SK-N-SH (cell line): ENCODE measurements at regions not wholly inside any gene's neighbourhood (a gene's known extent, or its start where the extent isn't known, plus 50 kb on each side); places are given as distances from the start of the nearest gene placed in this dataset.

Experiments
- CTCF ChIA-PET: fragments of 300-600, 350-600 bp; formaldehyde crosslinking; extraction: SDS; loops from one replicate; lab custom pipeline; 2021; lab: Yijun Ruan, JAX
- POLR2A ChIA-PET: fragments of 350-600 bp; sonication (Branson Sonifier 250); formaldehyde crosslinking; extraction: SDS; loops from one replicate; lab custom pipeline; 2020; ENCODE audit warnings: antibody characterized with exemption, inconsistent platforms; lab: Yijun Ruan, JAX
- DNase-seq: peaks from one replicate; pipeline ENCODE4 v3.0.0; 2012
- H2AFZ ChIP-seq: fragments of 200-600 bp; sonication (generic); 2 replicates; pipeline ENCODE4 v1.8.1; 2016; ENCODE audit warnings: antibody characterized with exemption, mild to moderate bottlenecking, low read depth
- H3F3A ChIP-seq: fragments of 200-600 bp; sonication (generic); replicated peaks from 2 replicates; pipeline ENCODE3; 2016; ENCODE audit warnings: antibody characterized with exemption, mild to moderate bottlenecking; ENCODE audit not compliant: insufficient read depth
- H3K27ac ChIP-seq, 2 experiments: fragments of 200-500 bp in 1 of 2; fragments of 200-600 bp in 1 of 2; sonication (Bioruptor generic) in 1 of 2; sonication (generic), shearing (Covaris generic) in 1 of 2; 2 replicates each; pipeline versions ENCODE4 v1.5.1 to v1.6.1; 2014 to 2016; ENCODE audit warnings: low read depth in 2 of 2, inconsistent platforms in 1 of 2, low read length in 1 of 2, mild to moderate bottlenecking in 1 of 2, mixed read lengths in 1 of 2
- H3K27me3 ChIP-seq: fragments of 200-600 bp; sonication (generic), shearing (Covaris generic); 2 replicates; pipeline ENCODE4 v1.6.1; 2016; ENCODE audit warnings: mixed run types; ENCODE audit not compliant: insufficient read depth
- H3K36me3 ChIP-seq, 2 experiments: fragments of 200-500 bp in 1 of 2; fragments of 200-600 bp in 1 of 2; sonication (Bioruptor generic) in 1 of 2; sonication (generic) in 1 of 2; replicated peaks in 1 of 2; 2 replicates each; pipeline versions ENCODE3 to v1.5.1; 2014 to 2016; ENCODE audit warnings: low read length in 1 of 2, mild to moderate bottlenecking in 1 of 2; ENCODE audit not compliant: insufficient read depth in 2 of 2, control insufficient read depth in 1 of 2
- H3K4me1 ChIP-seq, 2 experiments: fragments of 200-500 bp in 1 of 2; fragments of 200-600 bp in 1 of 2; sonication (Bioruptor generic) in 1 of 2; sonication (generic), shearing (Covaris generic) in 1 of 2; 2 replicates each; pipeline versions ENCODE4 v1.5.1 to v1.6.1; 2014 to 2016; ENCODE audit warnings: low read depth in 1 of 2, low read length in 1 of 2, mixed run types in 1 of 2; ENCODE audit not compliant: insufficient read depth in 2 of 2, control insufficient read depth in 1 of 2
- H3K4me2 ChIP-seq: fragments of 200-600 bp; sonication (generic), shearing (Covaris generic); 2 replicates; pipeline ENCODE4 v1.6.1; 2017; ENCODE audit warnings: mixed run types
- H3K4me3 ChIP-seq, 2 experiments: fragments of 200-500 bp in 1 of 2; fragments of 200-600 bp in 1 of 2; sonication (Bioruptor generic) in 1 of 2; sonication (generic), shearing (Covaris generic) in 1 of 2; 2 replicates each; pipeline versions ENCODE4 v1.5.1 to v1.8.1; 2014 to 2016; ENCODE audit warnings: low read depth in 2 of 2, inconsistent platforms in 1 of 2, low read length in 1 of 2, mild to moderate bottlenecking in 1 of 2, mixed read lengths in 1 of 2, moderate library complexity in 1 of 2
- H3K79me2 ChIP-seq: fragments of 200-600 bp; sonication (generic); 2 replicates; pipeline ENCODE4 v1.8.1; 2017; ENCODE audit warnings: mild to moderate bottlenecking; ENCODE audit not compliant: insufficient read depth
- H3K9ac ChIP-seq: fragments of 200-600 bp; sonication (generic); 2 replicates; pipeline ENCODE4 v1.6.1; 2017; ENCODE audit warnings: mixed run types
- H3K9me2 ChIP-seq: fragments of 200-600 bp; sonication (generic); 2 replicates; pipeline ENCODE4 v1.6.1; 2017; ENCODE audit warnings: mixed run types
- H3K9me3 ChIP-seq: fragments of 200-600 bp; sonication (generic); 2 replicates; pipeline ENCODE4 v1.6.1; 2017; ENCODE audit warnings: mixed run types, mild to moderate bottlenecking, moderate library complexity
- H4K20me1 ChIP-seq: fragments of 200-600 bp; sonication (generic); 2 replicates; pipeline ENCODE4 v1.6.1; 2017; ENCODE audit warnings: mild to moderate bottlenecking, mixed run types; ENCODE audit not compliant: insufficient read depth
- CHD2 ChIP-seq: fragments of 150-350 bp; IDR thresholded peaks from 2 replicates; pipeline ENCODE4 v1.6.1; 2018; ENCODE audit warnings: low read length; ENCODE audit not compliant: partially characterized antibody
- CTCF ChIP-seq: fragments of 200-600 bp; sonication (generic); IDR thresholded peaks from 2 replicates; pipeline ENCODE4 v1.6.1; 2017; ENCODE audit warnings: antibody characterized with exemption, mild to moderate bottlenecking, moderate library complexity
- EP300 ChIP-seq, 2 experiments: IDR thresholded peaks; 2 replicates each; pipeline versions ENCODE4 v1.4.0 to v1.6.1; 2012; ENCODE audit warnings: borderline replicate concordance in 1 of 2, low read depth in 1 of 2, low read length in 1 of 2
- FOXJ3 ChIP-seq: sonication (generic); formaldehyde crosslinking; IDR thresholded peaks from 2 replicates; pipeline ENCODE4 v1.5.1; 2020; ENCODE audit warnings: mild to moderate bottlenecking, missing genetic modification reagents
- FOXM1 ChIP-seq: IDR thresholded peaks from 2 replicates; pipeline ENCODE4 v1.4.0; 2012; ENCODE audit warnings: low read depth, mild to moderate bottlenecking
- GABPA ChIP-seq: IDR thresholded peaks from 2 replicates; pipeline ENCODE4 v1.4.0; 2012; ENCODE audit warnings: low read depth, mild to moderate bottlenecking
- MAX ChIP-seq: IDR thresholded peaks from 2 replicates; pipeline ENCODE4 v1.4.0; 2012; ENCODE audit warnings: low read depth
- MXI1 ChIP-seq: IDR thresholded peaks from 2 replicates; pipeline ENCODE4 v1.6.1; 2012; ENCODE audit warnings: mild to moderate bottlenecking, low read depth, low read length, improper control_type of control experiment
- NFIC ChIP-seq: IDR thresholded peaks from 2 replicates; pipeline ENCODE4 v1.4.0; 2012; ENCODE audit warnings: borderline replicate concordance
- PBX3 ChIP-seq: IDR thresholded peaks from 2 replicates; pipeline ENCODE4; 2012
- RAD21 ChIP-seq: IDR thresholded peaks from 2 replicates; pipeline ENCODE4 v1.6.1; 2012; ENCODE audit warnings: mild to moderate bottlenecking, low read length
- RFX5 ChIP-seq: IDR thresholded peaks from 2 replicates; pipeline ENCODE4 v1.6.1; 2012; ENCODE audit warnings: mild to moderate bottlenecking, improper control_type of control experiment, low read length
- RXRA ChIP-seq: IDR thresholded peaks from 2 replicates; pipeline ENCODE4 v1.4.0; 2012; ENCODE audit warnings: low read depth, mild to moderate bottlenecking, borderline replicate concordance
- USF2 ChIP-seq: fragments of 150-350 bp; IDR thresholded peaks from 2 replicates; pipeline ENCODE4 v1.6.1; 2017; ENCODE audit warnings: antibody characterized with exemption, low read length, low read depth, borderline replicate concordance
- YY1 ChIP-seq: IDR thresholded peaks from 2 replicates; pipeline ENCODE4 v1.4.0; 2012; ENCODE audit warnings: low read depth, mild to moderate bottlenecking
- ZBTB33 ChIP-seq: IDR thresholded peaks from 2 replicates; pipeline ENCODE4 v1.4.0; 2012; ENCODE audit warnings: low read depth, borderline replicate concordance
- WGBS: methylation state at CpG from one replicate; pipeline ENCODE4 v1.1.6; 2017; ENCODE audit warnings: low lambda C conversion rate; 5-methylcytosine and 5-hydroxymethylcytosine counted together

GRCh38 chr5:112483704-112484103 lies 64.6 kb upstream of the EPB41L4A start:
- no peaks in the 10 kb centered on the region for H3K9me3 ChIP-seq
- H3K4me3 ChIP-seq = no peak overlapping the region
- CTCF ChIA-PET = no interaction called here
- no peak for DNase-seq
- H3K36me3 ChIP-seq = no peaks in the 10 kb centered on the region
- no peaks in the 10 kb centered on the region for H3K79me2 ChIP-seq
- no peaks in the 10 kb centered on the region for H4K20me1 ChIP-seq
- H3K4me2 ChIP-seq = no peak overlapping the region
- H3F3A ChIP-seq = no peaks in the 10 kb centered on the region
- H3K9ac ChIP-seq = no peak overlapping the region
- POLR2A ChIA-PET = no interaction called here
- WGBS = 12% methylated on average over 2 of the region's 2 CpGs
- H3K4me1 ChIP-seq = no peaks in the 10 kb centered on the region
- no peak for TF ChIP-seq FOXM1
- no peak for TF ChIP-seq YY1
- no peak for TF ChIP-seq RAD21
- no peak for TF ChIP-seq NFIC
- TF ChIP-seq RFX5 = no peak
- no peak for TF ChIP-seq ZBTB33
- TF ChIP-seq CHD2 = no peak
- TF ChIP-seq RXRA = no peak
- TF ChIP-seq MAX = no peak
- no peak for TF ChIP-seq GABPA
- TF ChIP-seq FOXJ3 (CRISPR knock-in tag) = no peak
- no peak for TF ChIP-seq CTCF
- TF ChIP-seq EP300 (IDR thresholded peaks at IDR 0.05; ENCODE audit: borderline replicate concordance in 1 of 2, low read depth in 1 of 2, low read length in 1 of 2) = no peak
- H3K9me2 ChIP-seq = no peaks in the 10 kb centered on the region
- H3K27ac ChIP-seq = no peak overlapping the region
- H3K27me3 ChIP-seq = no peaks in the 10 kb centered on the region
- H2AFZ ChIP-seq = no peak overlapping the region

- Histone ChIP-seq H3F3A (no peaks in the 10 kb centered on the region), H3K27ac (no peak overlapping the region), H3K4me2 (no peak overlapping the region), H3K9me2 (no peaks in the 10 kb centered on the region), H3K4me1 (no peaks in the 10 kb centered on the region), H3K9me3 (no peaks in the 10 kb centered on the region), H3K36me3 (no peaks in the 10 kb centered on the region), H2AFZ (no peak overlapping the region), H4K20me1 (no peaks in the 10 kb centered on the region), H3K79me2 (no peaks in the 10 kb centered on the region), H3K27me3 (no peaks in the 10 kb centered on the region), H3K4me3 (no peak overlapping the region), H3K9ac (no peak overlapping the region)
- POLR2A ChIA-PET = no interaction called here
- WGBS = 42% methylated on average over 2 of the region's 2 CpGs
- TF ChIP-seq GABPA (no peak), MXI1 (no peak), EP300 (IDR thresholded peaks at IDR 0.05; ENCODE audit: borderline replicate concordance in 1 of 2, low read depth in 1 of 2, low read length in 1 of 2) (no peak), RFX5 (no peak), PBX3 (no peak), USF2 (no peak)
- no peak for DNase-seq
- CTCF ChIA-PET = no interaction called here
These were observed 66.9 kb upstream of the EPB41L4A start for GRCh38 chr5:112485934-112486355.
